Thyroid gland (tissue), 4 donors: ENCODE measurements at regions not wholly inside any gene's neighbourhood (a gene's known extent, or its start where the extent isn't known, plus 50 kb on each side); places are given as distances from the start of the nearest gene placed in this dataset.

Experiments used
- POLR2A ChIP-seq, 2 donors: fragments of 450-650 bp; IDR thresholded peaks; one replicate each; pipeline ENCODE4 v1.6.1; 2017; ENCODE audit warnings: antibody characterized with exemption in 2 of 2, mild to moderate bottlenecking in 2 of 2, moderate library complexity in 1 of 2
- TF ChIP-seq, protein P1 (sequence below), 6 experiments: fragments of 200-600 bp in 3 of 6; fragments of 450-650 bp in 3 of 6; sonication (generic) in 3 of 6; IDR thresholded peaks; one replicate each; pipeline ENCODE4 v1.5.1; 2016 to 2019; ENCODE audit warnings: antibody characterized with exemption in 6 of 6, mild to moderate bottlenecking in 2 of 6, inconsistent platforms in 1 of 6, moderate library complexity in 1 of 6

DNA sequence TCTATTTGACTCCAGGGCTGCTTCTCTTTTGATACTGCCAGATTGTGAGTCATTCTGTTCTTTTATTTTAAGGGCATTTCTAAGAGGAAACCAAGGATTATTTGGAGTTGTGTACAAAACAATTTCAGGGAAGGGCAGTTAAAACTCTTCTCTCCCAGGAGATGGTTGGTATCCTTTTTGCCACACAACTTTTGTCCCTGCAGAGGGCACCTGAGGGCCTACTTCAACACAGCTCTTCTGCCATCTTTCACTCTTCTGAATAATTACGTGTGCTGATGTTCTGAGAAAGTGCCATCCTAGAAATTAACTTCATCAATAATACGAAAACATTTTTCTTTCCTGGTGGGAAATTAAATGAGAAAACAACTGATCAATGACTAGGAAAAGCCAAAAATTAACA lies 75.7 kb upstream of the GADL1 start:
- TF ChIP-seq, protein P1, sequence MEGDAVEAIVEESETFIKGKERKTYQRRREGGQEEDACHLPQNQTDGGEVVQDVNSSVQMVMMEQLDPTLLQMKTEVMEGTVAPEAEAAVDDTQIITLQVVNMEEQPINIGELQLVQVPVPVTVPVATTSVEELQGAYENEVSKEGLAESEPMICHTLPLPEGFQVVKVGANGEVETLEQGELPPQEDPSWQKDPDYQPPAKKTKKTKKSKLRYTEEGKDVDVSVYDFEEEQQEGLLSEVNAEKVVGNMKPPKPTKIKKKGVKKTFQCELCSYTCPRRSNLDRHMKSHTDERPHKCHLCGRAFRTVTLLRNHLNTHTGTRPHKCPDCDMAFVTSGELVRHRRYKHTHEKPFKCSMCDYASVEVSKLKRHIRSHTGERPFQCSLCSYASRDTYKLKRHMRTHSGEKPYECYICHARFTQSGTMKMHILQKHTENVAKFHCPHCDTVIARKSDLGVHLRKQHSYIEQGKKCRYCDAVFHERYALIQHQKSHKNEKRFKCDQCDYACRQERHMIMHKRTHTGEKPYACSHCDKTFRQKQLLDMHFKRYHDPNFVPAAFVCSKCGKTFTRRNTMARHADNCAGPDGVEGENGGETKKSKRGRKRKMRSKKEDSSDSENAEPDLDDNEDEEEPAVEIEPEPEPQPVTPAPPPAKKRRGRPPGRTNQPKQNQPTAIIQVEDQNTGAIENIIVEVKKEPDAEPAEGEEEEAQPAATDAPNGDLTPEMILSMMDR (IDR thresholded peaks at IDR 0.05): peak in 2 of 6 experiments; percentile 17
- no peak for TF ChIP-seq POLR2A (IDR thresholded peaks at IDR 0.05)
